Neural crest cell (in vitro differentiated cells): ENCODE measurements at regions not wholly inside any gene's neighbourhood (a gene's known extent, or its start where the extent isn't known, plus 50 kb on each side); places are given as distances from the start of the nearest gene placed in this dataset.

Experiments
- DNase-seq: peaks from one replicate; pipeline ENCODE4 v3.0.0; 2021; ENCODE audit warnings: low read depth, mixed read lengths, low spot score
- H3K27ac Mint-ChIP-seq: one replicate; pipeline ENCODE4 v1.8.0; 2021; ENCODE audit warnings: mild to moderate bottlenecking, mixed read lengths; ENCODE audit not compliant: unreplicated experiment
- H3K27me3 Mint-ChIP-seq: 2 replicates; pipeline ENCODE4 v1.8.0; 2021; ENCODE audit warnings: low read depth, mild to moderate bottlenecking, mixed read lengths
- H3K36me3 Mint-ChIP-seq: 2 replicates; pipeline ENCODE4 v1.8.0; 2021; ENCODE audit warnings: low read depth, mild to moderate bottlenecking, mixed read lengths
- H3K4me1 Mint-ChIP-seq: 2 replicates; pipeline ENCODE4 v1.8.0; 2021; ENCODE audit warnings: mixed read lengths
- H3K4me3 Mint-ChIP-seq: one replicate; pipeline ENCODE4 v1.8.0; 2021; ENCODE audit warnings: mild to moderate bottlenecking, mixed read lengths
- H3K9me3 Mint-ChIP-seq: 2 replicates; pipeline ENCODE4 v1.8.0; 2021; ENCODE audit warnings: mixed read lengths
- CTCF ChIP-seq: fragments of 200-600 bp; sonication (generic); conservative IDR thresholded peaks from 2 replicates; pipeline ENCODE4 v1.5.0; 2021; ENCODE audit warnings: antibody characterized with exemption, mild to moderate bottlenecking

- no peak overlapping the region for H3K4me3 Mint-ChIP-seq
- H3K27ac Mint-ChIP-seq: no peak overlapping the region
- H3K27me3 Mint-ChIP-seq: no peaks in the 10 kb centered on the region
- H3K9me3 Mint-ChIP-seq: no peaks in the 10 kb centered on the region
- DNase-seq: no peak
- no peak for TF ChIP-seq CTCF
- peaks cover 4% of the 10 kb centered on the region for H3K4me1 Mint-ChIP-seq
- no peaks in the 10 kb centered on the region for H3K36me3 Mint-ChIP-seq
Measured at GRCh38 chr9:95580812-95581761, 64.3 kb upstream of the PTCH1 start.

DNA sequence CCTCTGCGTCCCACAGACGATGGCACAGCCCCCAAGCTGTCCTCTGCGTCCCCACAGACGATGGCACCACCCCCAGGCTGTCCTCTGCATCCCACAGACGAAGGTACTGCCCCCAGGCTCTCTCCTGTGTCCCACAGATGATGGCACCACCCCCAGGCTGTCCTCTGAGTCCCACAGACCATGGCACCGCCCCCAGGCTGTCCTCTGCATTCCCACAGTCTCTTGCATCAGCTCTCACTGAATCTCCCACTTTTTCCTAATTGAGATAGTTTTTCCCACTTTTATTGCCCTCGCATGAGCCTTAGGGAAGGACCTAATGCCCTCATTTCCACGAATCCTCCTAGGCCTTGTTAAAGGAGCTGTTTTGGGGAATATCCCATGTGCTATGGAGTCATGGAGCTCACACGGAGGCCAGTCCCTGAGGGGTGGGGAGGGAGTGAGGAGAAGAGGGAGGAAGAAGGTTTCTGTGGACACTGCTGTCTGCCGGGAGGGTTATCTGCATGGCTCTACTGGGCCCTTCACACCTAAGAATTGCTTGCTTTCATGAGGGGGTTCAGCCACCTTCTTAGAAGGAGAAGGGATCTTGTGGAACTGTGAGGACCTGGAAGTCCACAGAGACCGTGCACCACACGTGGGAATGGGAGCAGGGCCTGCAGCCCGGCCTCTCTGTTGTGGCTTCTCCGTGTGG, 58.2 kb upstream of the PTCH1 start:
- no peak for TF ChIP-seq CTCF
- Mint-ChIP-seq H3K4me1 (peaks cover 13% of the 10 kb centered on the region), H3K27ac (peak overlapping the region; percentile 12), H3K9me3 (no peaks in the 10 kb centered on the region), H3K4me3 (no peak overlapping the region), H3K36me3 (no peaks in the 10 kb centered on the region), H3K27me3 (no peaks in the 10 kb centered on the region)
- DNase-seq: no peak

- DNase-seq: no peak
- H3K27ac Mint-ChIP-seq: no peak overlapping the region
- no peak overlapping the region for H3K4me3 Mint-ChIP-seq
- no peaks in the 10 kb centered on the region for H3K36me3 Mint-ChIP-seq
- TF ChIP-seq CTCF: no peak
- peaks cover 18% of the 10 kb centered on the region for H3K4me1 Mint-ChIP-seq
- no peaks in the 10 kb centered on the region for H3K9me3 Mint-ChIP-seq
- no peaks in the 10 kb centered on the region for H3K27me3 Mint-ChIP-seq
Measured at GRCh38 chr9:95574176-95574575, 57.4 kb upstream of the PTCH1 start.

- Mint-ChIP-seq H3K36me3 (no peaks in the 10 kb centered on the region), H3K27ac (no peak overlapping the region), H3K4me3 (no peak overlapping the region), H3K27me3 (no peaks in the 10 kb centered on the region), H3K9me3 (no peaks in the 10 kb centered on the region), H3K4me1 (peaks cover 18% of the 10 kb centered on the region)
- no peak for TF ChIP-seq CTCF
- no peak for DNase-seq
Measured at GRCh38 chr9:95573463-95573862, 56.7 kb upstream of the PTCH1 start.

DNA sequence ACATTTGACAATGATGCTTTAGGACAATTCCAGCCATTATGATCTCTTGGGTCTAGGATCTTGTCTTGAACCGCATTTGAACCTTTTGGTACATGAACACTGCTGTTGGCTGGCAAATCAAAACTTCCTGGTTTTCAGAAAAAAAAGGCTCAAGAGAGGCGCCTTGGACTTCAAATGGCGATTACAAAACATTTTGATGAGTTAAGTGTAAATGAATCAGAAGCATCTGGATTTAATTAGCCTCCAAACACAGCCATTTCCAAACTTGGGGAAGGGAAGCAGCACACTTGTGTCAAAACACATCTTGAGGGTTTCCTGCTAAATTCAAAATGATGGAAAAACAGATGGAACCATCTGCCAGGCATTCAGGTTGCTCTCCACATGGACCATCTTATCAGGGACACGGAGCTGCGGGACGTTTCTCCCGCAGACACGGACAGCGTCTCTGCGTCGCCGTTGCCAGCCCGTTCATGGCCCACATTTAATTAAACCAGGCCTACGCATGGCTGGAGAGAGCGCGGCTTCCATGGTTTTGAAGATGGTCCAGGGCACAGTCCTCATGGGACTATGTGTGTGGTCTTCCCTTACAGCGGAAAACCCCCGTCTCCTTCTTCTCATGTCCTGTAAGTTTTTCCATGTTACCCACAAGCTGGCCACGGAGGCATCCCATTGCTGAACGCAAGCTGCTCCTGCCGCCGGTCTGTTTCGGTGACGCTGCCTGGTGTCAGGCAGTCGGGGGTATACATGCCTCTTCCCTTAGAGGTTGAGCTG, 55.8 kb upstream of the PTCH1 start:
- no peak for TF ChIP-seq CTCF
- no peak overlapping the region for H3K27ac Mint-ChIP-seq
- H3K9me3 Mint-ChIP-seq: no peaks in the 10 kb centered on the region
- H3K4me1 Mint-ChIP-seq: peaks cover 18% of the 10 kb centered on the region
- H3K4me3 Mint-ChIP-seq: no peak overlapping the region
- DNase-seq: no peak
- no peaks in the 10 kb centered on the region for H3K36me3 Mint-ChIP-seq
- no peaks in the 10 kb centered on the region for H3K27me3 Mint-ChIP-seq
